ENCODE measurements at regions not wholly inside any gene's neighbourhood (a gene's known extent, or its start where the extent isn't known, plus 50 kb on each side); places are given as distances from the start of the nearest gene placed in this dataset.

GRCh38 chr15:96924570-96924969, 594.1 kb downstream of the NR2F2 start:
- no peaks in the 10 kb centered on the region for H3K36me3 ChIP-seq (ENCODE audit: insufficient read depth)
- H3K79me2 ChIP-seq (ENCODE audit: insufficient read depth, low read depth) = no peaks in the 10 kb centered on the region
- H3K4me1 ChIP-seq (ENCODE audit: low read depth, poor library complexity, severe bottlenecking) = no peaks in the 10 kb centered on the region
- TF ChIP-seq, protein P1, sequence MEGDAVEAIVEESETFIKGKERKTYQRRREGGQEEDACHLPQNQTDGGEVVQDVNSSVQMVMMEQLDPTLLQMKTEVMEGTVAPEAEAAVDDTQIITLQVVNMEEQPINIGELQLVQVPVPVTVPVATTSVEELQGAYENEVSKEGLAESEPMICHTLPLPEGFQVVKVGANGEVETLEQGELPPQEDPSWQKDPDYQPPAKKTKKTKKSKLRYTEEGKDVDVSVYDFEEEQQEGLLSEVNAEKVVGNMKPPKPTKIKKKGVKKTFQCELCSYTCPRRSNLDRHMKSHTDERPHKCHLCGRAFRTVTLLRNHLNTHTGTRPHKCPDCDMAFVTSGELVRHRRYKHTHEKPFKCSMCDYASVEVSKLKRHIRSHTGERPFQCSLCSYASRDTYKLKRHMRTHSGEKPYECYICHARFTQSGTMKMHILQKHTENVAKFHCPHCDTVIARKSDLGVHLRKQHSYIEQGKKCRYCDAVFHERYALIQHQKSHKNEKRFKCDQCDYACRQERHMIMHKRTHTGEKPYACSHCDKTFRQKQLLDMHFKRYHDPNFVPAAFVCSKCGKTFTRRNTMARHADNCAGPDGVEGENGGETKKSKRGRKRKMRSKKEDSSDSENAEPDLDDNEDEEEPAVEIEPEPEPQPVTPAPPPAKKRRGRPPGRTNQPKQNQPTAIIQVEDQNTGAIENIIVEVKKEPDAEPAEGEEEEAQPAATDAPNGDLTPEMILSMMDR (conservative IDR thresholded peaks at IDR 0.05; ENCODE audit: low read depth, low read length) = no peak
- no peaks in the 10 kb centered on the region for H4K20me1 ChIP-seq (ENCODE audit: insufficient read depth)
- H3K27ac ChIP-seq = no peak overlapping the region
- H2AFZ ChIP-seq (ENCODE audit: low read depth) = no peak overlapping the region
- H3K9ac ChIP-seq = no peak overlapping the region
- no peak overlapping the region for H3K4me3 ChIP-seq (IDR thresholded peaks at IDR 0.05; ENCODE audit: insufficient read depth, low read depth, low read length)
- no peak overlapping the region for H3K4me2 ChIP-seq
- H3K27me3 ChIP-seq (ENCODE audit: insufficient read depth, low read depth) = no peaks in the 10 kb centered on the region

DNA sequence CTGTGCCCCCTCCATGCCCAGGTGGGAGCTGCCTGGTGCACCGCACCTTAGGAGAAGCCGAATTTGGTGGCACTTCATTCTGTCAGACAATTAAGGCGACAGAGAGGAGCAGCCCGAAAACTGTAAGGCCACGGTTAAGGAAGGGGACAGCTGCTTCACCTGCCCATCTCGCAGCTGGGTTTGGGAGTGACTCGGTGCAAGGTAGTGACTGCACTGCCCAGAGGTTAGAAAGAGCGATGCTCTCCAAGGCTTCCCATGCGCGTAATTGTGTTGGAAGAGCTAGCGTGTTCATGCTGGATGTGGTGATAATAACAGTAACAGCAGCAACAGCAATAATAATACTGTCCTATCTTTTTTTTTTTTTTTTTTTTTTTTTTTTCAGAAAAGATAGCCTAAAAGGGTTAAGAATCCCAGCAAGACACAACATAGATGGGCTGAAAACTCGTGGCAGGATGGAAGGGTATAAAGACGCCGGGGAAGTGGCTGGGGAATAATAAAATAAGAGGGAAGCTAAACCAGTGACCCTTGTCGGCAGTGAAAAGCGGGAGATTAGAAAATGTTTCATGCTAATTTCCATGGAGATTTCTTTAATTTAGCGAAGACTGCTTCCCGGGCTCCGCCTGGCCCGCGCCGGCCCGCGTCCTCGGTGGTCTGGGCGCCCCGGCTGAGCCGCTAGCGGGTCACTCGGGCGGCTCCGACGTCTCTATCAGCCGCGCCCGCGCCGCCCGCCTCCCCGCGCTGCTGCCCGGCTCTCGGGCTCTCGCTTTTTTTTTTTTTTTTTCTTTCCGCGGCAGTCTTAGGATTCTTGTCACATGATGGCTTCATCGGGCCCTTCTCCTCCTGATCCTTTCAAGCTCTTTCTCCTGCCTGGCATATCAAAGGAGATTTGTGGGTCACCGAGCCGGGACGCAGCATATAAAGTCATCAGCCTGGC, 617.1 kb downstream of the NR2F2 start:
- H4K20me1 ChIP-seq (ENCODE audit: insufficient read depth) = no peaks in the 10 kb centered on the region
- no peak overlapping the region for H3K4me3 ChIP-seq (IDR thresholded peaks at IDR 0.05; ENCODE audit: insufficient read depth, low read depth, low read length)
- no peak overlapping the region for H3K27ac ChIP-seq
- H3K9ac ChIP-seq = no peak overlapping the region
- H3K4me2 ChIP-seq = no peak overlapping the region
- H3K4me1 ChIP-seq (ENCODE audit: low read depth, poor library complexity, severe bottlenecking) = no peaks in the 10 kb centered on the region
- TF ChIP-seq, protein P1 (conservative IDR thresholded peaks at IDR 0.05; ENCODE audit: low read depth, low read length) = no peak
- H3K36me3 ChIP-seq (ENCODE audit: insufficient read depth) = no peaks in the 10 kb centered on the region
- H3K27me3 ChIP-seq (ENCODE audit: insufficient read depth, low read depth) = no peaks in the 10 kb centered on the region
- H2AFZ ChIP-seq (ENCODE audit: low read depth) = no peak overlapping the region
- H3K79me2 ChIP-seq (ENCODE audit: insufficient read depth, low read depth) = no peaks in the 10 kb centered on the region

- no peaks in the 10 kb centered on the region for H3K27me3 ChIP-seq (ENCODE audit: insufficient read depth, low read depth)
- TF ChIP-seq, protein P1 (conservative IDR thresholded peaks at IDR 0.05; ENCODE audit: low read depth, low read length) = no peak
- H3K9ac ChIP-seq = no peak overlapping the region
- no peak overlapping the region for H3K4me3 ChIP-seq (IDR thresholded peaks at IDR 0.05; ENCODE audit: insufficient read depth, low read depth, low read length)
- no peak overlapping the region for H3K27ac ChIP-seq
- no peak overlapping the region for H2AFZ ChIP-seq (ENCODE audit: low read depth)
- no peaks in the 10 kb centered on the region for H3K4me1 ChIP-seq (ENCODE audit: low read depth, poor library complexity, severe bottlenecking)
- H3K79me2 ChIP-seq (ENCODE audit: insufficient read depth, low read depth) = no peaks in the 10 kb centered on the region
- no peak overlapping the region for H3K4me2 ChIP-seq
- no peaks in the 10 kb centered on the region for H4K20me1 ChIP-seq (ENCODE audit: insufficient read depth)
- H3K36me3 ChIP-seq (ENCODE audit: insufficient read depth) = no peaks in the 10 kb centered on the region
These were observed 618.5 kb downstream of the NR2F2 start for GRCh38 chr15:96948981-96949380.

- TF ChIP-seq, protein P1 (conservative IDR thresholded peaks at IDR 0.05; ENCODE audit: low read depth, low read length) = no peak
- Histone ChIP-seq H3K4me2 (no peak overlapping the region), H3K4me3 (IDR thresholded peaks at IDR 0.05; ENCODE audit: insufficient read depth, low read depth, low read length) (no peak overlapping the region), H3K9ac (no peak overlapping the region), H3K36me3 (ENCODE audit: insufficient read depth) (no peaks in the 10 kb centered on the region), H3K4me1 (ENCODE audit: low read depth, poor library complexity, severe bottlenecking) (peaks cover 8% of the 10 kb centered on the region), H2AFZ (ENCODE audit: low read depth) (no peak overlapping the region), H4K20me1 (ENCODE audit: insufficient read depth) (no peaks in the 10 kb centered on the region), H3K79me2 (ENCODE audit: insufficient read depth, low read depth) (no peaks in the 10 kb centered on the region), H3K27ac (no peak overlapping the region), H3K27me3 (ENCODE audit: insufficient read depth, low read depth) (no peaks in the 10 kb centered on the region)
These were observed 628.2 kb downstream of the NR2F2 start for GRCh38 chr15:96958721-96959120.

Measured in KMS-11 (cell line).